Stomach (tissue), 4 donors: ENCODE measurements at regions not wholly inside any gene's neighbourhood (a gene's known extent, or its start where the extent isn't known, plus 50 kb on each side); places are given as distances from the start of the nearest gene placed in this dataset.

Source experiments
- CTCF ChIP-seq, 7 experiments: fragments of 450-650 bp in 4 of 7; fragments of 200-600 bp in 3 of 7; sonication (generic) in 3 of 7; IDR thresholded peaks; one replicate each; pipeline ENCODE4 v1.5.1; 2016 to 2019; ENCODE audit warnings: antibody characterized with exemption in 7 of 7, control low read depth in 2 of 7, mild to moderate bottlenecking in 1 of 7
- EP300 ChIP-seq: sonication (generic); formaldehyde crosslinking; IDR thresholded peaks from one replicate; pipeline ENCODE4 v1.6.1; 2017; ENCODE audit warnings: antibody characterized with exemption
- POLR2A ChIP-seq, 4 donors: fragments of 450-650 bp; IDR thresholded peaks; one replicate each; pipeline ENCODE4 v1.6.1; 2016; ENCODE audit warnings: antibody characterized with exemption in 4 of 4, control low read depth in 2 of 4, mild to moderate bottlenecking in 1 of 4, moderate library complexity in 1 of 4
- POLR2AphosphoS5 ChIP-seq, 3 donors: sonication (generic); formaldehyde crosslinking; IDR thresholded peaks; one replicate each; pipeline ENCODE4 v1.6.1; 2016; ENCODE audit warnings: antibody characterized with exemption in 3 of 3

GRCh38 chr4:179738822-179739221 lies 2296.6 kb upstream of the AGA start:
- TF ChIP-seq CTCF (IDR thresholded peaks at IDR 0.05) (no peak), POLR2A (IDR thresholded peaks at IDR 0.05) (no peak), POLR2AphosphoS5 (IDR thresholded peaks at IDR 0.05) (no peak), EP300 (no peak)
